ENCODE measurements at regions not wholly inside any gene's neighbourhood (a gene's known extent, or its start where the extent isn't known, plus 50 kb on each side); places are given as distances from the start of the nearest gene placed in this dataset.
A peak's percentile ranks its signal among the peaks of the same experiment; 100 is the strongest.

GRCh38 chr5:173463207-173463606, 135.0 kb upstream of the STC2 start:
- DNase-seq (ENCODE audit: low spot score): no peak

DNA sequence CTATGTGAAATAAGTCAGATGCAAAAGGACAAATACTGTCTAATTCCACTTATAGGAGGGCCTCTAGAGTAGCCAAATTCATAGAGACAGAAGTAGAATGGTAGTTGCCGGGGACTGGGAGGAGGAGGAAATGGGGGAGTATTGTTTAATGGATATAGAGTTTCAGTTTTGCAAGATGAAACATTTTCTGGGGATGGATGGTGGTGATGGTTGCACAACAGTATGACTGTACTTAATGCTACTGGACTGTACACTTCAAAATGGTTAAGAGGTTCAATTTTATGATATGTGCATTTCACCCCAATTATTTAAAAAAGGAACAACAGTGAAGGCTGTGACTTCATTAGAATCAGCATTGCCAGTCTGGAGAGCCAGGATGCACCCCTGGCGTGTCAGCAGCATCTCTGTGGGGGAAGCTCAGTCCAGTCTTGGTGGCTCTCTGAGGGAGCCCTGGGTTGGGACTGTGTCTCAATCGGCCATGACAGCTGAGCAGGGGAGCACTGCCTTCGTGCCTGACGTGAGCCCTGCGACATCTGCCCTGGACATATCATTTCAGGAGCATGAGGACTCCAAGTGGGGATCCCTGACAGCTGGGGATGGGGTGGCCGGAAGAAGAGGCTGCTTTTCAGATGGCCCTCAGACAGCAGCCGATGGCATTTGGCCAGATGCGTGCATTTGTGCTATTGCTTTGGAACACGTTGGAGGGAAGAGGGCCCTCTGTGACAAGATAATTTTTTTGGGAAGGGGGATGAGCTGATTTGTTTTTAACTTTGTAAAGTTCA, 130.8 kb upstream of the STC2 start:
- no peak for DNase-seq (ENCODE audit: low spot score)

GRCh38 chr5:173457482-173457881, 129.3 kb upstream of the STC2 start:
- no peak for DNase-seq (ENCODE audit: low spot score)

- no peak for DNase-seq (ENCODE audit: low spot score)
Measured at GRCh38 chr5:173456751-173457171, 128.5 kb upstream of the STC2 start.

DNA sequence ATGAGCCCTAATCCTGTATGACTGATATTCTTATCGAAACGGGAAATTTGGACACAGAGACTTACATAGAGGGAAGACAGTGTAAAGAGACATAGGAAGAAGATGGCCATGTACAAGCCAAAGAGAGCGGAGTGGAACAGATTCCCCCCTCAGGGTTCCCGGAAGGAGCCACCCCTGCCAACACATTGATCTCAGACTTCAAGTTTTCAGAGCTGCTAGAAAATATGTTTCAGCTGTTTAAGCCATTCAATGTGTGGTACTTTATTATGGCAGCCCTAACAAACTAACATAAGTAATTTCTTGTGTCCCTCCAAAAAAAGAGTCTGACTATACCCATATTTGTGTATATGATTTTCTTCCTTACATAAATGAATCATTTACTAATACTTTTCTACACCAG, 128.0 kb upstream of the STC2 start:
- DNase-seq (ENCODE audit: low spot score): no peak

GRCh38 chr5:173455599-173455957, 127.4 kb upstream of the STC2 start:
- DNase-seq (ENCODE audit: low spot score): no peak

- DNase-seq (ENCODE audit: low spot score): peak; percentile 56
Measured at GRCh38 chr5:173454736-173455598, 126.8 kb upstream of the STC2 start.

- peak; percentile 22 for DNase-seq (ENCODE audit: low spot score)
Measured at GRCh38 chr5:173454361-173454735, 126.1 kb upstream of the STC2 start.

GRCh38 chr5:173453167-173453566, 125.0 kb upstream of the STC2 start:
- DNase-seq (ENCODE audit: low spot score): no peak

DNA sequence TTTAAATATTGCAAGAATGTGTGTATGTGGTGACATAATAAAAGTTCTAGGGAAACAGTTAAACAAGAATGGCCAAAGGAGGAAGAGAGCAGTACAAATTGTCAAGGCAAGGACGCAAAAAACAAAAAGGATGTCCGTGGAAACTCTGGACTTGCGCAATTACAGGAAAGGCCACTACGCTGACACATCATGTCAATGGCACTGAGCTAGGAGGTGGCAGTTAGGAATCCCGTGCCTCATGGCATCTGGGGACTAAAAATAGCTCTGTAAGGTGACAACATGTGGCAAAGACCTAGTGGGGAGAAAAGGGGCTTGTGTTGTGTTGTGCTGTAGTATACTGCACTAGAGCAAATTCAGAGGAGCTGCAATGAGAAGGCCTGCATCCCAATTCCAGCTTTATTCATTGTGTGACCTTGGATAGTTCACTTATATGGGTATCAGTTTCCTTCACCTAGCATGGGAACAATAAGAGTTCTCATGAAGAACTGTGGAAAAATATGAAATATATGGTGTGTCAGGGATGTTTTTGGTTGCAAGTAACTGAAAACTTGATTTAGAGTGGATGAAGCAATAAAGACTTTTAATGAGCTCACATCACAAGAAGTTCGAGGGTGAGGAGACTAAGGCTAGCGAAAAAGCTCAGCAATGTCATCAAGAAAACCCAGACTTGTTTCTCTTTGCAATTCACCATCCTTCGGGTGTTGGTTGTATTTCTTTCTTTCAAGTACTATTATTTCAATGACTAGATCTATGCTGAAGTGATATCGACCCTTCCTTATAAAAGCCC, 124.1 kb upstream of the STC2 start:
- DNase-seq (ENCODE audit: low spot score): no peak

DNA sequence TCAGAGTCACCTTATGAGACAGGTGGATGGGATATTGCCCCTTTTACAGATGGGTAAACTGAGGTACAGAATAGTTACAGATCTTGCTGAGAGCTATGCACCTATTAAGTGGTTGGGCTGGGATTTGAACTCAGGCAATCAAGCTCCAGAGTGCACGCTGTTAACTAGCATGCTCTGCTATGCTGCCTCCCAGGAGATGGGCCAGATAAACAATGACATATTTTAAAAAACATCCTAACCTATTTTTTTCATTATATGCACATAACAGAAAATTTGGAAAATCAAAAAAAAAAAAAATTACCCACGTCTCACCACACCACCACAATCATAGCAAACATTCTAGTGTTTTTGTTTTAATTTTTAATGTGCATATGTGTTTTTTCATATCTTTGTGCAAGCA, 123.4 kb upstream of the STC2 start:
- DNase-seq (ENCODE audit: low spot score): no peak

- peak; percentile 8 for DNase-seq (ENCODE audit: low spot score)
Measured at GRCh38 chr5:173451031-173451430, 122.8 kb upstream of the STC2 start.

GRCh38 chr5:173450188-173450587, 122.0 kb upstream of the STC2 start:
- no peak for DNase-seq (ENCODE audit: low spot score)

DNA sequence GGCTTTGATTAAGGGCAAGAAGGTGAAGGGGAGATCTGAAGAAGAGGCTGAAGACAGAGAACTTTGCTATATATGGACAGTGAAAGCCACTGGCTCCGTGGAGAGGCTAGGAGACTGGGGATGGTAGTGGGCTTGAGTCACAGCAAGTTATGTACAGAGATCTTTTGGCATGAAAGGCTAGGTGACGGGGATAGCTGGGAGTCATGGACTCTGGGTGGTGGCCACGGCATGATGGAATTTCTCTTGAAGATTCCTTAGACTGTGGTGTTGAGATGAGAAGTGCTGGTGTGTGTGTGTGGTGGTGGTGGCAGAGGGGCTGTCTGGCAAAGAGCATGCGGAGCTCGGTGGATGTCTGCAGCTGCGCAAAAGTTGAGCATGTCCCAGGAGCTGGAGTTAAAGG, 120.6 kb upstream of the STC2 start:
- no peak for DNase-seq (ENCODE audit: low spot score)

- DNase-seq (ENCODE audit: low spot score): no peak
Measured at GRCh38 chr5:173443971-173444370, 115.8 kb upstream of the STC2 start.

DNA sequence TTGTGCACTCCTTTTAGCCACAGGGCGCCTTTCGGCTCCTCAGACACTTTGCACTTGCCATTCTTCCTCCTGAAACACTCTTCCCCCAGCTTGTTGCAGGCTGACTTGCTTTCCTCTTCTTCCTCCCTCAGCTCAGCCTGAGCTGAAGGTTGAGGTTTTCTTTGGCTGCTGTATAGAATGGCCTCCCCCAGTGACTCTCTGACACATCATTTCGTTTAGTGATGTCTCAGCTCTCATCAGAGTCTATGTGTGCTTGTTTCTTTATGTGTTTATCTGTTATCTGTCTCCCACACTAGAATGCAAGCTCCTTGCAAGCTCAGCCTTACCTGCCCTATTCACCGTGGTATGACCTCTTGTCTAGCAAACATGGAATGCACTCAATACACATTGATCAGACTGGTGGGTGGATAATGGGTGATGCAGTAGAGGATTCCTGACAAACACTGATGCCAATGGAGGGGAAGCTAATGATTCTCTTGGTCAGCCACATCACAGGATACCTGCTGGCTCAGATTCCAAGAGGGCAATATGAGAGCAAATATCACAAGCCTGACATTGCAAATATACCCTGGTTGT, 112.9 kb upstream of the STC2 start:
- DNase-seq (ENCODE audit: low spot score): no peak

GRCh38 chr5:173438951-173439350, 110.7 kb upstream of the STC2 start:
- no peak for DNase-seq (ENCODE audit: low spot score)

DNA sequence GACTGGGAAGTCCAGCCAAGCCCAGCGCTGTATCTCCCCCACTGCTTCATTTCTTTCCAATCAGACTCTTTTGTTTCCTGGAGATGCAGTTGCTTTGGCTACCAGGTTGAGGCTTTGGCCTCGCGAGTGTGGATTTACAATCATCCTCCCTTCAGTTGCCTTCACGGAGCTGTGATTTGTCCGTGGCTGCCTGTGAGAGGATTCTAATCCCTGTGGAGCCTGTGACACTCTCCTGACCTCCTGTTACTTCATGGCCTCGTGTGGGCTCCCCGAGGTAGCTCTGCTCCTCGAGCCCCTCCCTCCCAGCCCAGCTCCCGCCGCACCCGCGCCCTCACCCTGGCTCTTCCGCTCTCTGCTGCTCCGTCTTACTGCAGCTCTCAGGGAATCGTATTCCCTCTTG, 107.2 kb upstream of the STC2 start:
- DNase-seq (ENCODE audit: low spot score): no peak

GRCh38 chr5:173434270-173434669, 106.1 kb upstream of the STC2 start:
- DNase-seq (ENCODE audit: low spot score): no peak

DNA sequence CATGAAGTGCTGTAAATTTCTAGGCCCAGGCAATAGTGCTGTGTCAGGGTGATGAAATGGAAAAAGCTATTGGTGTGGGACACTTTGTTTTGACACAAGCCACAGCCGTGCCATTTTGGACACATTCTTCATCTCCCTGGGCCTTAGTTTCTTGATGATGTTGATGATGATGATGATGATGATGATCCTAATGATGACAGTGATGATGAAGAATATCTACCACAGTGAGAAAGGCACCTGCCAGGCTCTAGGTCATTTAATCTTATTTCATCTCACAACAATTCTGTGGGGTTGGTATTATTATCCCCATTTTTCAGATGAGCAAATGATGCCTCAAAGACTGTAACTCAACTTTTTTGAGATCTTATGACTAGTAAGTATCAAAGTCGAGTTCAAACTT, 102.2 kb upstream of the STC2 start:
- no peak for DNase-seq (ENCODE audit: low spot score)

GRCh38 chr5:173429489-173430150, 101.4 kb upstream of the STC2 start:
- no peak for DNase-seq (ENCODE audit: low spot score)

Data from COLO829 (cell line).